ENCODE measurements at regions not wholly inside any gene's neighbourhood (a gene's known extent, or its start where the extent isn't known, plus 50 kb on each side); places are given as distances from the start of the nearest gene placed in this dataset.

GRCh38 chr10:128695931-128696330, 569.7 kb upstream of the MKI67 start:
- Histone ChIP-seq H3K4me3 (no peak overlapping the region), H3K36me3 (replicated peaks; ENCODE audit: insufficient read depth, low read depth) (no peaks in the 10 kb centered on the region), H3K9me2 (replicated peaks; ENCODE audit: insufficient read depth) (no peaks in the 10 kb centered on the region), H3K27ac (no peak overlapping the region), H4K20me1 (ENCODE audit: insufficient read depth, poor library complexity, severe bottlenecking) (no peaks in the 10 kb centered on the region), H3K79me2 (no peaks in the 10 kb centered on the region), H3K9me3 (ENCODE audit: low read depth) (no peaks in the 10 kb centered on the region), H2AFZ (no peak overlapping the region), H3K27me3 (peaks cover 16% of the 10 kb centered on the region), H3K4me2 (no peak overlapping the region), H3K4me1 (ENCODE audit: insufficient read depth) (no peaks in the 10 kb centered on the region)
- 82% methylated on average over 10 of the region's 10 CpGs for WGBS (ENCODE audit: low lambda C conversion rate, missing lambda C conversion rate)
- TF ChIP-seq EZH2 (IDR thresholded peaks at IDR 0.05; ENCODE audit: borderline replicate concordance): no peak
- TF ChIP-seq, protein P1, sequence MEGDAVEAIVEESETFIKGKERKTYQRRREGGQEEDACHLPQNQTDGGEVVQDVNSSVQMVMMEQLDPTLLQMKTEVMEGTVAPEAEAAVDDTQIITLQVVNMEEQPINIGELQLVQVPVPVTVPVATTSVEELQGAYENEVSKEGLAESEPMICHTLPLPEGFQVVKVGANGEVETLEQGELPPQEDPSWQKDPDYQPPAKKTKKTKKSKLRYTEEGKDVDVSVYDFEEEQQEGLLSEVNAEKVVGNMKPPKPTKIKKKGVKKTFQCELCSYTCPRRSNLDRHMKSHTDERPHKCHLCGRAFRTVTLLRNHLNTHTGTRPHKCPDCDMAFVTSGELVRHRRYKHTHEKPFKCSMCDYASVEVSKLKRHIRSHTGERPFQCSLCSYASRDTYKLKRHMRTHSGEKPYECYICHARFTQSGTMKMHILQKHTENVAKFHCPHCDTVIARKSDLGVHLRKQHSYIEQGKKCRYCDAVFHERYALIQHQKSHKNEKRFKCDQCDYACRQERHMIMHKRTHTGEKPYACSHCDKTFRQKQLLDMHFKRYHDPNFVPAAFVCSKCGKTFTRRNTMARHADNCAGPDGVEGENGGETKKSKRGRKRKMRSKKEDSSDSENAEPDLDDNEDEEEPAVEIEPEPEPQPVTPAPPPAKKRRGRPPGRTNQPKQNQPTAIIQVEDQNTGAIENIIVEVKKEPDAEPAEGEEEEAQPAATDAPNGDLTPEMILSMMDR (IDR thresholded peaks at IDR 0.05; ENCODE audit: poor library complexity): no peak
- TF ChIP-seq EZH2phosphoT487 (IDR thresholded peaks at IDR 0.05; ENCODE audit: low read depth, severe bottlenecking, unreplicated experiment): no peak
- DNase-seq (ENCODE audit: low spot score): no peak

DNA sequence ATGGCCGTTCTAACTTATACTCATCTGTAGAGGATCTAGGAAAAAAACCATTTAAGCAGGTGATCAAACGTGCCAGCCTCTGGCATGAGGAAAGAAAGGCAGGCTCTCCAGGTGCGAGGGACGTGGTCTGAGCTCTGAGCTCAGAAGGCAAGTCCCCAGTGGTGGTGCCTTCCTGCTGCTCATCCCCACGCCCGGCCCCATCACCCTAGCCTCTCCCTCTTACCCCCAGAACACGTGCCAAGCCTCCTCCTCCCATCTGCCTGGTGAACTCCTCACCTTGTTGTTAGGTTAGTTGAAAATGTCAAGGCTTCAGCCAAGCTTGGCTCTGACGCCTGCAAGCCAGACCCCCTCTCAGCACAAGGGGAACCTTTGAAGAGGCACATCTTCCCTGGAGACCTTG, 571.2 kb upstream of the MKI67 start:
- Histone ChIP-seq H3K36me3 (replicated peaks; ENCODE audit: insufficient read depth, low read depth) (no peaks in the 10 kb centered on the region), H3K27ac (no peak overlapping the region), H3K4me1 (ENCODE audit: insufficient read depth) (no peaks in the 10 kb centered on the region), H3K27me3 (peaks cover 7% of the 10 kb centered on the region), H3K4me2 (no peak overlapping the region), H4K20me1 (ENCODE audit: insufficient read depth, poor library complexity, severe bottlenecking) (no peaks in the 10 kb centered on the region), H2AFZ (no peak overlapping the region), H3K9me3 (ENCODE audit: low read depth) (no peaks in the 10 kb centered on the region), H3K4me3 (no peak overlapping the region), H3K79me2 (no peaks in the 10 kb centered on the region), H3K9me2 (replicated peaks; ENCODE audit: insufficient read depth) (no peaks in the 10 kb centered on the region)
- TF ChIP-seq, protein P1 (IDR thresholded peaks at IDR 0.05; ENCODE audit: poor library complexity): no peak
- TF ChIP-seq EZH2phosphoT487 (IDR thresholded peaks at IDR 0.05; ENCODE audit: low read depth, severe bottlenecking, unreplicated experiment) (no peak), EZH2 (IDR thresholded peaks at IDR 0.05; ENCODE audit: borderline replicate concordance) (no peak)
- 80% methylated on average over 8 of the region's 8 CpGs for WGBS (ENCODE audit: low lambda C conversion rate, missing lambda C conversion rate)
- DNase-seq (ENCODE audit: low spot score): no peak

- Histone ChIP-seq H3K27me3 (peaks cover 7% of the 10 kb centered on the region), H3K9me2 (replicated peaks; ENCODE audit: insufficient read depth) (no peaks in the 10 kb centered on the region), H3K9me3 (ENCODE audit: low read depth) (no peaks in the 10 kb centered on the region), H3K27ac (no peak overlapping the region), H3K36me3 (replicated peaks; ENCODE audit: insufficient read depth, low read depth) (no peaks in the 10 kb centered on the region), H3K79me2 (no peaks in the 10 kb centered on the region), H3K4me3 (no peak overlapping the region), H3K4me2 (no peak overlapping the region), H2AFZ (no peak overlapping the region), H4K20me1 (ENCODE audit: insufficient read depth, poor library complexity, severe bottlenecking) (no peaks in the 10 kb centered on the region), H3K4me1 (ENCODE audit: insufficient read depth) (no peaks in the 10 kb centered on the region)
- TF ChIP-seq, protein P1 (IDR thresholded peaks at IDR 0.05; ENCODE audit: poor library complexity): no peak
- TF ChIP-seq EZH2phosphoT487 (IDR thresholded peaks at IDR 0.05; ENCODE audit: low read depth, severe bottlenecking, unreplicated experiment): no peak
- no peak for TF ChIP-seq EZH2 (IDR thresholded peaks at IDR 0.05; ENCODE audit: borderline replicate concordance)
- no peak for DNase-seq (ENCODE audit: low spot score)
- WGBS (ENCODE audit: low lambda C conversion rate, missing lambda C conversion rate): 71% methylated on average over 4 of the region's 4 CpGs
Observed at GRCh38 chr10:128701381-128701780, 575.2 kb upstream of the MKI67 start.

DNA sequence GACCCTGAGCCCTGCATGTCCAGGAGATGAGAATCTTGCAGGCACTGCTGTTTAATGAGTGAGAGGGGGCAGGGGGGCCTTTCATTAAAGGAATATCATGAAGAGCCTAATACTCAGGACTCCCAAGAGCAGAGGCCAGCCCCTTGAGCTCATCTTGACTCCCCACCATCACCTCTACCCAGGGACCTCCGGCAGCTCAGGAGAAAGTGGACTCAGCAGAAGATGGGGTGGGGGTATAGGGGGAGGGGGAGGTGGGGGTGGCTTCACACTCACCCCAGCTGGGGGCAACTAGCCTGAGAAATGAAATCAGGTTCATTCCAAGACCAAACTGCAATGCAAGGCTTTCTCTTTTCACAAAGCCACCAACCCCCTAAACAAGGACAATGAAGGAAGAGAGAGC, 575.6 kb upstream of the MKI67 start:
- WGBS (ENCODE audit: low lambda C conversion rate, missing lambda C conversion rate): 67% methylated on average over 1 of the region's 1 CpG
- H4K20me1 ChIP-seq (ENCODE audit: insufficient read depth, poor library complexity, severe bottlenecking): no peaks in the 10 kb centered on the region
- TF ChIP-seq EZH2 (IDR thresholded peaks at IDR 0.05; ENCODE audit: borderline replicate concordance): no peak

More for the DNA sequence above, 575.6 kb upstream of the MKI67 start:
- no peak overlapping the region for H2AFZ ChIP-seq
- H3K79me2 ChIP-seq: no peaks in the 10 kb centered on the region
- no peaks in the 10 kb centered on the region for H3K9me2 ChIP-seq (replicated peaks; ENCODE audit: insufficient read depth)
- peaks cover 4% of the 10 kb centered on the region for H3K27me3 ChIP-seq
- H3K4me3 ChIP-seq: no peak overlapping the region
- no peak overlapping the region for H3K27ac ChIP-seq
- H3K9me3 ChIP-seq (ENCODE audit: low read depth): no peaks in the 10 kb centered on the region
- no peaks in the 10 kb centered on the region for H3K4me1 ChIP-seq (ENCODE audit: insufficient read depth)
- no peak overlapping the region for H3K4me2 ChIP-seq
- no peaks in the 10 kb centered on the region for H3K36me3 ChIP-seq (replicated peaks; ENCODE audit: insufficient read depth, low read depth)
- no peak for DNase-seq (ENCODE audit: low spot score)
